Activated T-helper 2 cell treated with anti-CD3 and anti-CD28 coated beads, Interferon-gamma antibody, Interleukin-2, Interleukin-4, amounts not matched to agents 10 μg/mL and 5 μg/mL and 100 μg/mL, durations not matched to agents 14 hours and 24 hours and 36 hours (primary cell): ENCODE measurements at regions not wholly inside any gene's neighbourhood (a gene's known extent, or its start where the extent isn't known, plus 50 kb on each side); places are given as distances from the start of the nearest gene placed in this dataset.

Source experiments
- DNase-seq: peaks from one replicate; pipeline ENCODE4 v3.0.0; 2021; ENCODE audit warnings: low spot score
- H3K27ac Mint-ChIP-seq: one replicate; pipeline ENCODE4 v1.8.0; 2021; ENCODE audit warnings: mixed read lengths
- H3K27me3 Mint-ChIP-seq: one replicate; pipeline ENCODE4 v1.8.0; 2021; ENCODE audit warnings: low read depth, mixed read lengths
- H3K36me3 Mint-ChIP-seq: one replicate; pipeline ENCODE4 v1.8.0; 2021; ENCODE audit warnings: low read depth, mixed read lengths
- H3K4me1 Mint-ChIP-seq: one replicate; pipeline ENCODE4 v1.8.0; 2021; ENCODE audit warnings: low read depth, mixed read lengths
- H3K4me3 Mint-ChIP-seq: one replicate; pipeline ENCODE4 v1.8.0; 2021; ENCODE audit warnings: low read depth, mild to moderate bottlenecking, moderate library complexity, mixed read lengths
- H3K9me3 Mint-ChIP-seq: one replicate; pipeline ENCODE4 v1.8.0; 2021; ENCODE audit warnings: mixed read lengths
- intact Hi-C: fragments of 100-400 bp; cut with micrococcal nuclease; formaldehyde crosslinking; loops from one replicate; pipeline ENCODE4 v1.15.1; 2023

DNA sequence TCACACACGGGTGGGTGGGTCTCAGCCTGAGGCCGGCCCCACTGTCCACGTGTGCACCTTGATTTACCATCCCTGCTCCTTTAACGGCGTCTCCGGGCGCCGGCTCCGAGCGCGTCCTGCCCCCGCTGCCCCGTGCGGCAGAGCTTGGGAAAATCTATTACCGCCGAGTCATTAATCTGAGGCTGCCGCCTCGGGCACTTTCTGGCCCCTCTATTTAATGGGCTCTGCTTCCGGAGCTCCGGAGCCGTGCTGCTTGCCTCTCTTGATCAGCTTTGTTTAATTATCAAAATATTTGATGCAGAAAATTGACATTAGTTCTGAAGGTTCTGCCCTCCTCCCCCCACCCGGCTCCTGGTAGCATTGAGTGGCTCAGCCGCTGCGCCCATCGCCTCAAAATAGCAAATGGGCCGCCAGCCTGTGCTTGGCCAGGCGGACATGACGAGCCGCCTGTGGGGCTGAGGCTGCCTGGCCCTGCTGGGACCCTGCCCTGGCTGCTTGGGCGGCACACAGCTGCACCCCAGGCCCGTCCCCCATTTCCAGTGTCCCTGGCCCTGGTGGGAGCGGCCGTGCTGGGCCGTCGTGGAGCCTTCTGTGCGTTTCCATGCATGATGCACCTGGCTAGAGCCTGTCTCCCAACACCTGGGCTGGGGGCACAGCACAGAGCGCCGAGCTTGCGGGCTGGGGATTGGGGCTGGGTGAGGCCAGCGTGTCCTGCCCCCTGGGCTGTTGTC lies 81.6 kb upstream of the TTC34 start:
- intact Hi-C loops = no loop called here
- H3K36me3 Mint-ChIP-seq = no peaks in the 10 kb centered on the region

DNA sequence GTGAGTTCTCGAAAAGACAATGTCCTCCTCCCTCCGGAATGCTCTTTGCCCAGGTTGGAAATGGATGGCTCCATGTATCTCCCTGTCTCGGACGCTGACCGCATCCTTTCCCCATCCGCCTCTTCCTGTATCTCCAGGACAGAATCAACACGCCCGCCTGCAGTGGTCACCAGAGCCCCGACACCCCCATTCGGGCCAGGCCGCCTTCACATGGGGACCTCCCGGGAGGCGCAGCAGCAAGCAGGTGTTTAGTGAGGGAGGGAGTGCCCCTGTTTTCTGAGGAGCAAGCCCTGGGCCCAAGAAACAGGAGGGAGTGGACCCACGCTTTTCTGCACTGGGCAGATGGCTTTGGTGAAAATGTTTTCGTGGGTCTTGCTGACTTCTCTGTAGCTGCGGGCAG lies 83.5 kb upstream of the TTC34 start:
- H3K9me3 Mint-ChIP-seq = no peaks in the 10 kb centered on the region
- no peaks in the 10 kb centered on the region for H3K4me1 Mint-ChIP-seq
- intact Hi-C loops = no loop called here
- no peak overlapping the region for H3K27ac Mint-ChIP-seq
- DNase-seq = no peak
- H3K27me3 Mint-ChIP-seq = no peaks in the 10 kb centered on the region
- H3K4me3 Mint-ChIP-seq = no peak overlapping the region
- H3K36me3 Mint-ChIP-seq = no peaks in the 10 kb centered on the region

More for the DNA sequence above, 81.6 kb upstream of the TTC34 start:
- no peaks in the 10 kb centered on the region for H3K27me3 Mint-ChIP-seq
- no peak overlapping the region for H3K27ac Mint-ChIP-seq
- H3K4me1 Mint-ChIP-seq = no peaks in the 10 kb centered on the region
- H3K9me3 Mint-ChIP-seq = no peaks in the 10 kb centered on the region
- H3K4me3 Mint-ChIP-seq = no peak overlapping the region
- DNase-seq = no peak

DNA sequence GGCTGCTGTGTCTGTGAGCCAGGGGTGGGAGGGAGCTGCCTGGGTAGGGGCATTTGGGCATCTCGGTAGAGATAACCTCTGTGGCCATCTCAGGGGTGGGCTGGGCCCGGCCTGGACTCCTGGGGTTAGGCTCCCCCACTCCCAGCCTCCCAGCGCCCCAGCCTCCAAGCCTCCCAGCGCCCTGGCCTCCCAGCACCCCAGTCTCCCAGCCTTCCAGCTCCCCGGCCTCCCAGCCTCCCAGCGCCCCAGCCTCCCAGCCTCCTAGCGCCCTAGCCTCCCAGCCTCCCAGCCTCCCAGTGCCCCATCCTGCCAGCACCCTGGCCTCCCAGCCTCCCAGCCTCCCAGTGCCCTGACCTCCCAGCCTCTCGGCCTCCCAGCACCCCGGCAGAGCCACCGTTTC lies 85.1 kb upstream of the TTC34 start:
- intact Hi-C loops = no loop called here
- H3K4me3 Mint-ChIP-seq = no peak overlapping the region
- H3K27ac Mint-ChIP-seq = no peak overlapping the region
- DNase-seq = no peak
- H3K36me3 Mint-ChIP-seq = no peaks in the 10 kb centered on the region
- no peaks in the 10 kb centered on the region for H3K4me1 Mint-ChIP-seq
- no peaks in the 10 kb centered on the region for H3K9me3 Mint-ChIP-seq
- H3K27me3 Mint-ChIP-seq = no peaks in the 10 kb centered on the region

DNA sequence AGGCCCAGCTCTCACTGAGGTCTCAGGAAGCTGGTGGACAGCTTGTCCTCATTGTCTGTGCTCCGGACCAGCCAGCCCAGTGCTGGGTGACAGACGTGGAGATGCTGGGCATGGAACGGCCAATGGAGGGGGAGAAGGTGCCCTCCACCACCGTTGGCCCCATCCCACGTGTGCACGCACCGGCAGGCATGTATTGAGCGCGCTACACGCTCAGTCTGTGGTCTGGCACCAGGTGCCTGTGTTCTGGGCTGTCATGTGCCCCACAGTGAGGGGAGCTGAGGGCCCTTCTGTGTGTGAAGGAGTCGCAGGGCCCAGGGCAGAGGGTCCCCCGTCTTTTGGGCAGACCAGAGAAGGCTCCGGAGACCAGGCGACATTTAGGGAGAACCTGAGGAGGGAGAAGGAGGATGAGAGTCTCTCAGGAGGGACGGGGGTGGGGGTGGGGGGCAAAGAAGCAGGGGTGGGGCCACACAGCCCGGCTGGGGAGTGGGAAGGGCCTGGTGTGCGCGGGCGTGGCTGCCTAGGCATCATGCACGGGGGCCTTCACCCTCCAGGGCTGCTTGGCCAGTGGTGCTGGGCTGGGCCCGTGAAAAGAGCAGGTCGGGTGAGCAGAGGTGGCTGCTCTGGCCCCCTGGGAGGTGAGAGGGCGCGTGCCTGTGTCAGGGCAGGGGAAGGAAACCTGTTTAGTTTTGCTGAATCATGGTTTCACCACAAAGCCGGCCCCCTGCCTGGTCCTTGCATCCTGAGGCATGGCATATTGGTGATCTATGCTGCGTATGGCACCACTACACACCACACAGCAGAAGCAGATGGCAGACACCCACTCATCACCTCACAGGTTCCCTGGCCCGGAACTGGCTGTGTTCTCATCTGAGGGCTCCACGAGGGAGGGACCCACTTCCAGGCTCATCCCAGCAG lies 86.7 kb upstream of the TTC34 start:
- intact Hi-C loops = no loop called here
- Mint-ChIP-seq H3K9me3 (no peaks in the 10 kb centered on the region), H3K27me3 (no peaks in the 10 kb centered on the region), H3K4me1 (no peaks in the 10 kb centered on the region), H3K4me3 (no peak overlapping the region), H3K27ac (no peak overlapping the region), H3K36me3 (no peaks in the 10 kb centered on the region)
- no peak for DNase-seq

DNA sequence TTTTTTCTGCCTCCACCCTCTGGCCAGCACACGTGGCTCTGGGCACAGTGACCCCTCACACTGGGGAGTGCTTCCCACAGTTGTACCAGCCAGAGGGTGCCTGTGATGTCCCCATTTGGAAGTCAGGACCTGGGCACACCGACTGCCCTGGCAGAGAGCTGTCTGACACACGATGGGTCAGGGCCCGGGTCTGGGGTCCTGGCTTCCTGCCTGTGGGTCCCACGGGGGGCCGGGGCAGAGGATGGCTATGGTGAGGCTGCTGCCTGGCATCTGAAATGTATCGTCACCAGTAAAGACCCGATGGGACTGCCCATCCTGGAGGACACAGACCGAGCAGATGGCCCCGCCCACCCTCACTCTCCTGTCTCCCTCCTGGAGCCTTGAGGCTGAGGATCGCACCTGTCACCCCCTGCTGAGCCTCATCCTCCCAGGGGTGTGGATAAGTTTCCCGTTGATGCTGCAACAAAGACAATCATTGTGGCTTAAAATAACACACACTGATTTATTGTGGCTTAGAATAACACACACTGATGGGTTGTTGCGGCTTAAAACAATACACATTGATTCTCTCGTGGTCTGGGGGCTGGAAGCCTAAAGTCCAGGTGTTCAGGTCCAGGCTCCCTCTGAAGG lies 88.8 kb upstream of the TTC34 start:
- intact Hi-C loops = no loop called here
- Mint-ChIP-seq H3K36me3 (no peaks in the 10 kb centered on the region), H3K4me3 (no peak overlapping the region), H3K27ac (no peak overlapping the region), H3K9me3 (no peaks in the 10 kb centered on the region), H3K27me3 (no peaks in the 10 kb centered on the region), H3K4me1 (no peaks in the 10 kb centered on the region)
- DNase-seq = no peak

DNA sequence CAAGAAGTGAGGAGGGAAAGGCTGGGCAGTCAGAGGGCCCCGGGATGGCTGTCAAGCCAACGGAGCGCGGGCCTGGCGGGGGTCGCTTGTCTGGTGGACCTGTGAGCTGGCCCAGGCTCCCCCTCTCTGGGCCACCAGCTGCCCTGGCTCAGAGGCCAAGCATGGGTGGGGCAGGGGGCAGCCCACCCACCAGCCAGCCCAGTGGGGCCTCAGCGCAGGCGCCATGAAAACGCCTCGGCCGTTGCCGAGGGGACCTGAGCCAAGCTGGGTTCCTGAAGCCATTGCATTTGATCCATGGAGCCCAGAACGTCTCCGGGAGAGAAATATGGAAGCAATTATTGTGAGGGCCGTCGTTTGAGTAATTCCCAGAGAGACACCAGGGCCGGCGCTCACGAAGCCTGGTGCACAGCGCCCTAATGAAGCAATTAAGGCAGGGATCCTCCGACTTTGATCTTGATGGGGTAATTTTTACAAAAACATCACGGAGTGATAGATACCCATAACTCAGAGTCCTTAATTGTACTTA lies 90.5 kb upstream of the TTC34 start:
- Mint-ChIP-seq H3K36me3 (no peaks in the 10 kb centered on the region), H3K27ac (no peak overlapping the region)
- DNase-seq = no peak

DNA sequence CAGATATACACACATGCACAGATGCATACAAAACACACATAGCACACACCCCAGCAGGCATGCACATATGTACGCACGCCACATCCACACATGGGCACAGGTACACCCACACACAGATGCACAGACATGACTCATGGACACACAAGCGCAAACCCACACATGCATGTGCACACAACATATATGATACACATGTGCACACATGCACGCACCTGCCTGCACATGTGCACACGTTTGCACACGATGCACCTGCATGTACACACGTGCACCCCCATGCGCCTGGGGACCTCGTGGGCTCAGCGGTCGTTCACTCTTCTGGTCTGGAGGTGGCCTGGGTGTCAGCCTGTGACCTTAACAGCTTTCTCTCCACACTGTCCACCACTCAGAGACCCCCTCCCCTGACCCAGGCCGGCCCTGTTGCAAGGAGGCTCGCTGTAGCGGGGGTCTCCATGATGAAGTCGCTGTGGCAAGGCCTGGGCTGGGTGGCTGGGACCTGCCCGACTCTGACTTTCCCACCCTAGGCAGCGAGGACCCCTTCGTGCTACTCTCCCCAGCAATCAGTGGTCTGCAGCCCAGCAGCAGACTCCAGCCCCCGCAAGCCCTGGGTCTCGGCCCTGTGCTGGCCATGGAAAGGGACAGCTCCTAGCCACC lies 92.1 kb upstream of the TTC34 start:
- H3K4me1 Mint-ChIP-seq = no peaks in the 10 kb centered on the region
- no peak overlapping the region for H3K27ac Mint-ChIP-seq
- DNase-seq = no peak
- peaks cover 12% of the 10 kb centered on the region for H3K9me3 Mint-ChIP-seq
- H3K4me3 Mint-ChIP-seq = no peak overlapping the region
- H3K27me3 Mint-ChIP-seq = no peaks in the 10 kb centered on the region
- H3K36me3 Mint-ChIP-seq = no peaks in the 10 kb centered on the region
- intact Hi-C loops = no loop called here

More for the DNA sequence above, 90.5 kb upstream of the TTC34 start:
- H3K4me3 Mint-ChIP-seq = no peak overlapping the region
- intact Hi-C loops = no loop called here
- H3K27me3 Mint-ChIP-seq = no peaks in the 10 kb centered on the region
- H3K4me1 Mint-ChIP-seq = no peaks in the 10 kb centered on the region
- peaks cover 9% of the 10 kb centered on the region for H3K9me3 Mint-ChIP-seq

DNA sequence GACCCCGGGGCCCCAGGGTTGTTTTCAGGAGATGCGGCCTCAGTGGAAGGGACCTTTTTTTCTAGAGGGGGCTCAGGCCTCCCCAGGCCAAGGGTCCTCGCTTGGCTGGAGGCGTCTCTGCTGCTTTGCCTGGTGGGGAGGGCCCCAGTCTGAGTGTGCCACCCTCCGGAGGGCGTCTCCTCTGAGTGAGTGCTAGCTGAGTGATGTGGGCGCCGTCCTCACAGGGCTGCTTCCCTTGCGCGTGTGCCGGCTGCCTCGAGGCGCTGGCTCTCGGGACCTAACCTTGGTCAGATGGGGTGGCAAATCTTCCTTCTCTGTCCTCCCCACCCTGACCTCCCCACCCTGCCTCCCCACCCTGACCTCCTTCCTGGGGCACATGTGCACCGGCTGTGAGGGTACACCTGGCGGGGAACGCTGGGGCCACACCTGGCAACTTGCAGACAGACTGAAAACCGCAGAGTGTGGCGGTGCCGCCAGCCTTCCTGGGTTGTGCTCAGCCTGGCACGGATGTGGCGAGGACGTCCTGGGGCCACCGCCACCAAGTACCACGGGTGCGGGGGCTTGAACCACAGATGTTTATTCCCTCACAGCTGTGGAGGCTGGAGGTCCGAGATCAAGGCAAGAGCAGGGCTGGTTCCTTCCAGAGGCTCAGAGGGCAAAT lies 93.0 kb upstream of the TTC34 start:
- Mint-ChIP-seq H3K27ac (no peak overlapping the region), H3K4me1 (no peaks in the 10 kb centered on the region), H3K36me3 (no peaks in the 10 kb centered on the region), H3K27me3 (no peaks in the 10 kb centered on the region), H3K4me3 (no peak overlapping the region), H3K9me3 (peaks cover 12% of the 10 kb centered on the region)
- no peak for DNase-seq
- intact Hi-C loops = no loop called here

DNA sequence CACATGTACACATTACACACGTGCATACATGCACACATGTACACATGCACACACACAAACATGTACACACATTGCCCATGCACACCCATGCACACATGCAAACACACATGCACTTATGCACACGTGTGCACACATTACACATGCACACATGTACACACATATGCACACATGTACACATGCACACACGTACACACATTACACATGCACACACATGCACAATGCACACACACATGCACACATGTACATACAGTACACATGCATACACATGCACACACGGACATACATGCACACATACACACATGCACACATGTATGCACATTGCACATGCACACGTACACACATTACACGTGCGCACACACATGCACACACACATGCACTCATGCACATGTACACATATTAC lies 95.3 kb upstream of the TTC34 start:
- H3K9me3 Mint-ChIP-seq = peaks cover 12% of the 10 kb centered on the region
- H3K27ac Mint-ChIP-seq = no peak overlapping the region
- H3K4me3 Mint-ChIP-seq = no peak overlapping the region
- intact Hi-C loops = no loop called here
- no peak for DNase-seq
- H3K36me3 Mint-ChIP-seq = no peaks in the 10 kb centered on the region
- no peaks in the 10 kb centered on the region for H3K4me1 Mint-ChIP-seq
- no peaks in the 10 kb centered on the region for H3K27me3 Mint-ChIP-seq

DNA sequence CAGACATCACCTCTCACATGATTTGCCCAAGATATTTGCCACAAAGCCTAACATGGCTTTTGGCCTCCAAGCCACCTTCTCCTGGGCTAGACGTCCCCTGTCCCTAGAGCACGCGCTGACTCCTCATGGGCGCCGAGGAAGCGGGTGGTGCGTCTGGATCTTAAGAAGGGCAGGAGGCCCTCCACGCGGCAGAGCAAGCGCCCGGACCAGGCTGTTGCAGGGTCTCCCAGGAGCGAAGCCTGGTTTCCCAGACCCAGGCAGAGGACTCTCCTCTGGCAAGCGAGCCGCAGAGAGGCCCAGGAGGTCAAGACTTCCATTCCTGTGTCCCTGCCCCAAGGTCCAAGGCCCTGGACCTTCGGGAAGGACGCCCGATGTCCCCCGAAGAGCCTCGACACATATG lies 101.7 kb upstream of the TTC34 start:
- H3K4me3 Mint-ChIP-seq = no peak overlapping the region
- H3K4me1 Mint-ChIP-seq = no peaks in the 10 kb centered on the region
- H3K27me3 Mint-ChIP-seq = no peaks in the 10 kb centered on the region
- intact Hi-C loops = no loop called here
- DNase-seq = no peak
- H3K36me3 Mint-ChIP-seq = no peaks in the 10 kb centered on the region
- H3K27ac Mint-ChIP-seq = no peak overlapping the region
- no peaks in the 10 kb centered on the region for H3K9me3 Mint-ChIP-seq

DNA sequence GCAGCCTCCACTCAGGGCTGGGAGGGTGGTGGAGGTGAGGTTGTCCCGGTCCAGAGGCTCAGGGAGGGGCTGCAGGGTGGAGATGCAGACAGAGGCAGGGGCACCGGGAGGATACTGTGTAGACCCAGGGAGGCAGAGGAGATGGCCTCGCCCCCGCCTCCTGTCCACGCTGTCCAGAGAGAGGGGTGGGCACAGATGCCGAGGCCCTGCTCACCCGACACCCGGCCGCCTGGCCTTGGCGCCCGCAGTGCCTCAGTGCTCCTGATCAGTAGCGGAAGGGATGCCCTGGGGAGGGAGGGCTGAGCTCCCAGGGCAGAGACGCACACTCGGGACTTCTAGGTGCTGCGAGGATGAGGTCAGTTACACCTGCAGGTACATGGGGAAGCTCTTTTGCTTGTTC lies 102.7 kb upstream of the TTC34 start:
- H3K27me3 Mint-ChIP-seq = no peaks in the 10 kb centered on the region
- DNase-seq = no peak
- H3K4me3 Mint-ChIP-seq = no peak overlapping the region
- no peaks in the 10 kb centered on the region for H3K4me1 Mint-ChIP-seq
- no peaks in the 10 kb centered on the region for H3K9me3 Mint-ChIP-seq
- H3K27ac Mint-ChIP-seq = no peak overlapping the region
- H3K36me3 Mint-ChIP-seq = no peaks in the 10 kb centered on the region
- intact Hi-C loops = no loop called here

DNA sequence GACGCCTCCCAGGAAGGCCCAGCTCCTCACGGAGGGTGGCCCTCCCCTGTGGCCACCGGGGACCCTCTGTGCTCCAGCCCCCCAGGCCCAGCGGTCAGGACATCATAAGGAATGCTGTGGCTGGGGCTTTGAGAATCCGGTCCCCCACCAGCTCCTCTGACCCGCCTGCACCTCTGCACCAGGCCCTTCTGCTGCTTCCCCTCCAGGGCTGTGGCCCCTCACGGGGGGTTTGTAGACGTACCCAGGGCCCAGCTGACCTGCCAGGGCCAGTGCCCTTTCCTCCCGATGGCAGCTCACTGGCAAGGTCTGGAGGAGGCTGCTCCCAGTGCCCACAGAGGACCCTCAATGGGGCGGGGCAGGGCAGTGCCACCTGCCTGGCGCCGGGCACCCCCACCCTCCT lies 103.9 kb upstream of the TTC34 start:
- Mint-ChIP-seq H3K36me3 (no peaks in the 10 kb centered on the region), H3K4me1 (no peaks in the 10 kb centered on the region), H3K9me3 (no peaks in the 10 kb centered on the region), H3K4me3 (no peak overlapping the region), H3K27me3 (no peaks in the 10 kb centered on the region), H3K27ac (no peak overlapping the region)
- no peak for DNase-seq
- intact Hi-C loops = no loop called here
